ENCODE measurements at regions not wholly inside any gene's neighbourhood (a gene's known extent, or its start where the extent isn't known, plus 50 kb on each side); places are given as distances from the start of the nearest gene placed in this dataset.

GRCh38 chr12:107487011-107487680 lies 198.5 kb upstream of the PWP1 start:
- Histone ChIP-seq H3K4me1 (peaks cover 19% of the 10 kb centered on the region), H3K79me2 (peaks cover 58% of the 10 kb centered on the region), H3K4me2 (ENCODE audit: low read length) (no peak overlapping the region), H3K27ac (no peak overlapping the region), H3K9ac (no peak overlapping the region), H3K27me3 (ENCODE audit: control insufficient read depth, insufficient read depth, low read length) (no peaks in the 10 kb centered on the region), H3K9me3 (ENCODE audit: control insufficient read depth, low read length) (no peaks in the 10 kb centered on the region), H3K36me3 (ENCODE audit: control insufficient read depth, insufficient read depth, low read length) (no peaks in the 10 kb centered on the region), H3K4me3 (ENCODE audit: low read depth, low read length) (no peak overlapping the region), H2AFZ (no peak overlapping the region)
- TF ChIP-seq, protein P1, sequence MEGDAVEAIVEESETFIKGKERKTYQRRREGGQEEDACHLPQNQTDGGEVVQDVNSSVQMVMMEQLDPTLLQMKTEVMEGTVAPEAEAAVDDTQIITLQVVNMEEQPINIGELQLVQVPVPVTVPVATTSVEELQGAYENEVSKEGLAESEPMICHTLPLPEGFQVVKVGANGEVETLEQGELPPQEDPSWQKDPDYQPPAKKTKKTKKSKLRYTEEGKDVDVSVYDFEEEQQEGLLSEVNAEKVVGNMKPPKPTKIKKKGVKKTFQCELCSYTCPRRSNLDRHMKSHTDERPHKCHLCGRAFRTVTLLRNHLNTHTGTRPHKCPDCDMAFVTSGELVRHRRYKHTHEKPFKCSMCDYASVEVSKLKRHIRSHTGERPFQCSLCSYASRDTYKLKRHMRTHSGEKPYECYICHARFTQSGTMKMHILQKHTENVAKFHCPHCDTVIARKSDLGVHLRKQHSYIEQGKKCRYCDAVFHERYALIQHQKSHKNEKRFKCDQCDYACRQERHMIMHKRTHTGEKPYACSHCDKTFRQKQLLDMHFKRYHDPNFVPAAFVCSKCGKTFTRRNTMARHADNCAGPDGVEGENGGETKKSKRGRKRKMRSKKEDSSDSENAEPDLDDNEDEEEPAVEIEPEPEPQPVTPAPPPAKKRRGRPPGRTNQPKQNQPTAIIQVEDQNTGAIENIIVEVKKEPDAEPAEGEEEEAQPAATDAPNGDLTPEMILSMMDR (IDR thresholded peaks at IDR 0.05), result no peak

DNA sequence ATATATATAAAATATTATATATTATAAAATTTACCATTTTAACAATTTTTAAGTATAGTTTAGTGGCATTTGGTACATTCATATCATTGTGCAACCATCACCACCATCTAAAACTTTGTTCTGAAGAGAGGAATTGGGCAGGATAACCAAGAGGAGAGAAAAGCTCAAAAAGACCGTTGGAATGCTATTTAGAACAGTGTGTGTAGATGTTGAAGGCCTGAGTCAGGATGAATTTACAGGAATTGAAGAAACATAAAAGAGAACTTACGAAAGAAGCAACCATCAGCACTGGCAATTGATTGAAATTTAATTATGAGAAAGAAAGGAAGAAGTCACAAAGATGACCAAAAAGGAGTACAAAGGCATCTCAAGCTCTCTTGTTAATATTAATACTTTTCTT lies 196.9 kb upstream of the PWP1 start:
- Histone ChIP-seq H3K27ac (no peak overlapping the region), H3K4me2 (ENCODE audit: low read length) (no peak overlapping the region), H3K79me2 (peaks cover 56% of the 10 kb centered on the region), H2AFZ (no peak overlapping the region), H3K4me3 (ENCODE audit: low read depth, low read length) (no peak overlapping the region), H3K4me1 (peaks cover 26% of the 10 kb centered on the region), H3K9ac (no peak overlapping the region), H3K36me3 (ENCODE audit: control insufficient read depth, insufficient read depth, low read length) (no peaks in the 10 kb centered on the region), H3K9me3 (ENCODE audit: control insufficient read depth, low read length) (no peaks in the 10 kb centered on the region), H3K27me3 (ENCODE audit: control insufficient read depth, insufficient read depth, low read length) (no peaks in the 10 kb centered on the region)
- TF ChIP-seq, protein P1 (IDR thresholded peaks at IDR 0.05), result no peak

DNA sequence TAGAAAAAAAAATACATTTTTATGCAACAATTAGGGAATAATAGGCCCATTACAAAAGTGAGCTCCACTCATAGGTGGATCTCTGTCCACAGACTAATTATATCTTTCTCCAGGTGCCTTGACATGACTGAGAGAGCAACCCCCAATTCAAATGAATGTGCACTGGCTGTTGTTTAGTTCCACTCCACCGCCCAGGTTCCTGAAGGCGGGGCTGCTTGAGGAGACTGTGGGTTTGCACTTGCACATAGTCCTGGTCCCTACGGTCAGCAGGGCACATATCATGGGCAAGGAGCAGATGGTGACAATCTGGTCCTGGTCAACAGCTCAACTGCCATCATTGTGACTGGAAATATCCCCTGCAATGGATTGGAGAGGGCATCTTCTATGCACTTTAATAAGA lies 195.6 kb upstream of the PWP1 start:
- H3K36me3 ChIP-seq (ENCODE audit: control insufficient read depth, insufficient read depth, low read length), result no peaks in the 10 kb centered on the region
- TF ChIP-seq, protein P1 (IDR thresholded peaks at IDR 0.05), result no peak
- H3K4me1 ChIP-seq, result peaks cover 25% of the 10 kb centered on the region
- H3K4me3 ChIP-seq (ENCODE audit: low read depth, low read length), result no peak overlapping the region
- H3K79me2 ChIP-seq, result peaks cover 56% of the 10 kb centered on the region
- no peak overlapping the region for H3K9ac ChIP-seq
- H3K27ac ChIP-seq, result no peak overlapping the region
- H3K27me3 ChIP-seq (ENCODE audit: control insufficient read depth, insufficient read depth, low read length), result no peaks in the 10 kb centered on the region
- H2AFZ ChIP-seq, result no peak overlapping the region
- H3K4me2 ChIP-seq (ENCODE audit: low read length), result no peak overlapping the region
- H3K9me3 ChIP-seq (ENCODE audit: control insufficient read depth, low read length), result no peaks in the 10 kb centered on the region

DNA sequence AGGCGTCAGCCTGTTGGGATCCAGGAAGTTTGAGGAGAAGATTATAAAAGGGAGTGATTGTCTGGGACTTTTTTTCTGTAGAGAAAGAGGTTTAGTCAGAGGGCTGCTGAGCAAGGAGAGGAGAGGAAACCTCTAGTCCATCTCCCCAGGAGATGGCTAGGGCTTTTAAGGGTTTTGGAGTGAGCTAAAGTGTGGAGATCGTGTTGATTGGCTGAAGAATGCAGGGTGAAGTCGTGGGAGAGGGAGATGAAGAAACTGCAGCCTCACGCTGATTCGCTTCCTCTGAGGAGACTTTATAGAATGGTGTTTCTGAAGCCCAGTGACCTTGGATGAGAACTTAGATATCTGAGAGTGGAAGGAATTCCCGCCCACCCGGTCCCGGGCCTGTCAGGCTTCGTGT lies 193.7 kb upstream of the PWP1 start:
- Histone ChIP-seq H3K4me2 (ENCODE audit: low read length) (no peak overlapping the region), H3K79me2 (peaks cover 62% of the 10 kb centered on the region), H3K27ac (no peak overlapping the region)

More for the DNA sequence above, 193.7 kb upstream of the PWP1 start:
- no peak overlapping the region for H2AFZ ChIP-seq
- TF ChIP-seq, protein P1 (IDR thresholded peaks at IDR 0.05), result no peak
- no peaks in the 10 kb centered on the region for H3K27me3 ChIP-seq (ENCODE audit: control insufficient read depth, insufficient read depth, low read length)
- H3K36me3 ChIP-seq (ENCODE audit: control insufficient read depth, insufficient read depth, low read length), result no peaks in the 10 kb centered on the region
- H3K9me3 ChIP-seq (ENCODE audit: control insufficient read depth, low read length), result no peaks in the 10 kb centered on the region
- H3K4me1 ChIP-seq, result peaks cover 22% of the 10 kb centered on the region
- H3K4me3 ChIP-seq (ENCODE audit: low read depth, low read length), result no peak overlapping the region
- H3K9ac ChIP-seq, result no peak overlapping the region
